ENCODE measurements at regions not wholly inside any gene's neighbourhood (a gene's known extent, or its start where the extent isn't known, plus 50 kb on each side); places are given as distances from the start of the nearest gene placed in this dataset.

GRCh38 chr4:125168531-125168930 is 146.2 kb upstream of the FAT4 start:
- no peak for TF ChIP-seq POLR2A (IDR thresholded peaks at IDR 0.05; ENCODE audit: low read depth, low read length)
- no peak for TF ChIP-seq NFE2L2 (IDR thresholded peaks at IDR 0.05; ENCODE audit: low read depth, low read length)

All from IMR-90 (cell line).